ENCODE measurements at regions not wholly inside any gene's neighbourhood (a gene's known extent, or its start where the extent isn't known, plus 50 kb on each side); places are given as distances from the start of the nearest gene placed in this dataset.
"Not testable (repeated sequence)": the region's sequence is repeated elsewhere in the genome, so short reads cannot be mapped to it uniquely, and the experiment has no call there.

DNA sequence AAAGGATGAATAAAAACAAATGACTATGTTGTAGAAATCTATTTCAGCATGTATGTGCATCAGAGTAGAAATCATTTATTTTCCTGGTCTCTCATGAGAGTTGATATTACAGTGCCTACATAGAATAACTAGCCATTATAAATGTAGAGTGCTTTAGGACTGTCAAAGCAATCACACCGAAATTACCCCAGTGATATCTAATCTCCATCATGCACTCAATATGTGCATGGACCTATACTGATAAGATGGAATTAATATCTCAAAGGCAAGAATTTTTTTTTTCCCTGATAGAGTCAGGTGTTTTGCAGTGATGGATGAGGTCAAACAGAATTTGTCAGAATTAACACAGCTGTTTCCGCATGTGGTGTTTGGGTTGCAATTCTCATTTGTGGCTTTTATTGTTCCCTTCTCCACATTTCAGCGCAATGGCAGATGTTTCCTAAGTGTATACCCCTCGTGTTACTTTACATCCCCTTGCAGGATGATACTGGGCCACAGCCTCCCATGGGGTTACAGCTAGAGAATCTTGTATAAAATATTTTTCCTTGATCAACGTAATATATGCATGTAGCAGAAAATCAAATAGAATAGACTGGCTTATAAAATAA, 298.8 kb downstream of the RASEF start:
- no peak for TF ChIP-seq RAD21 (IDR thresholded peaks at IDR 0.05; ENCODE audit: low read depth)
- no peak for TF ChIP-seq EZH2phosphoT487 (IDR thresholded peaks at IDR 0.05; ENCODE audit: borderline replicate concordance)
- no peak for TF ChIP-seq SIN3A (IDR thresholded peaks at IDR 0.05; ENCODE audit: low read depth)
- no peak for TF ChIP-seq CBX3 (IDR thresholded peaks at IDR 0.05; ENCODE audit: low read depth)
- TF ChIP-seq EGR1 (IDR thresholded peaks at IDR 0.05; ENCODE audit: low read depth) = no peak
- TF ChIP-seq, protein P1, sequence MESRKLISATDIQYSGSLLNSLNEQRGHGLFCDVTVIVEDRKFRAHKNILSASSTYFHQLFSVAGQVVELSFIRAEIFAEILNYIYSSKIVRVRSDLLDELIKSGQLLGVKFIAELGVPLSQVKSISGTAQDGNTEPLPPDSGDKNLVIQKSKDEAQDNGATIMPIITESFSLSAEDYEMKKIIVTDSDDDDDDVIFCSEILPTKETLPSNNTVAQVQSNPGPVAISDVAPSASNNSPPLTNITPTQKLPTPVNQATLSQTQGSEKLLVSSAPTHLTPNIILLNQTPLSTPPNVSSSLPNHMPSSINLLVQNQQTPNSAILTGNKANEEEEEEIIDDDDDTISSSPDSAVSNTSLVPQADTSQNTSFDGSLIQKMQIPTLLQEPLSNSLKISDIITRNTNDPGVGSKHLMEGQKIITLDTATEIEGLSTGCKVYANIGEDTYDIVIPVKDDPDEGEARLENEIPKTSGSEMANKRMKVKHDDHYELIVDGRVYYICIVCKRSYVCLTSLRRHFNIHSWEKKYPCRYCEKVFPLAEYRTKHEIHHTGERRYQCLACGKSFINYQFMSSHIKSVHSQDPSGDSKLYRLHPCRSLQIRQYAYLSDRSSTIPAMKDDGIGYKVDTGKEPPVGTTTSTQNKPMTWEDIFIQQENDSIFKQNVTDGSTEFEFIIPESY (IDR thresholded peaks at IDR 0.05; ENCODE audit: extremely low read depth, insufficient replicate concordance, low read length) = no peak
- TF ChIP-seq SRF (IDR thresholded peaks at IDR 0.05; ENCODE audit: low read depth) = no peak
- H3K79me2 ChIP-seq (ENCODE audit: insufficient read depth, low read length) = no peaks in the 10 kb centered on the region
- ATAC-seq (no peak), DNase-seq (ENCODE audit: low read depth, low spot score) (no peak)
- H3K36me3 ChIP-seq (ENCODE audit: control insufficient read depth in 1 of 2, insufficient read depth in 2 of 2, low read length in 2 of 2) = no peaks in the 10 kb centered on the region
- H3K4me2 ChIP-seq (ENCODE audit: low read length) = no peak overlapping the region
- H3K9me2 ChIP-seq (ENCODE audit: insufficient read depth) = no peaks in the 10 kb centered on the region
- ChIA-PET POLR2A (no interaction called here), RAD21 (ENCODE audit: low non-redundant PET in 1 of 2, low total read pairs in 2 of 2, uncharacterized antibody in 2 of 2, unreplicated experiment in 2 of 2) (no interaction called here), CTCF (no interaction called here)
- H4K20me1 ChIP-seq (ENCODE audit: insufficient read depth) = no peaks in the 10 kb centered on the region
- BruUV-seq (replicated peaks) = no TSS peak
- H3K27ac ChIP-seq (ENCODE audit: low read depth, low read length) = no peak overlapping the region
- no peaks in the 10 kb centered on the region for H3K9me3 ChIP-seq (ENCODE audit: control insufficient read depth in 1 of 2, insufficient read depth in 1 of 2, low read depth in 1 of 2, low read length in 2 of 2)
- H3K4me1 ChIP-seq (ENCODE audit: control insufficient read depth in 1 of 2, insufficient read depth in 2 of 2, low read length in 2 of 2) = no peaks in the 10 kb centered on the region
- no peak overlapping the region for H2AFZ ChIP-seq (ENCODE audit: low read depth, low read length, poor library complexity, severe bottlenecking)
- no peak overlapping the region for H3K4me3 ChIP-seq (replicated peaks in 1 of 2; ENCODE audit: low read depth in 1 of 2, low read length in 2 of 2)
- intact Hi-C loops (cut with micrococcal nuclease) = no loop called here
- H3K27me3 ChIP-seq (ENCODE audit: insufficient read depth, low read length) = no peaks in the 10 kb centered on the region
- no peak overlapping the region for H3K9ac ChIP-seq (ENCODE audit: low read length)

DNA sequence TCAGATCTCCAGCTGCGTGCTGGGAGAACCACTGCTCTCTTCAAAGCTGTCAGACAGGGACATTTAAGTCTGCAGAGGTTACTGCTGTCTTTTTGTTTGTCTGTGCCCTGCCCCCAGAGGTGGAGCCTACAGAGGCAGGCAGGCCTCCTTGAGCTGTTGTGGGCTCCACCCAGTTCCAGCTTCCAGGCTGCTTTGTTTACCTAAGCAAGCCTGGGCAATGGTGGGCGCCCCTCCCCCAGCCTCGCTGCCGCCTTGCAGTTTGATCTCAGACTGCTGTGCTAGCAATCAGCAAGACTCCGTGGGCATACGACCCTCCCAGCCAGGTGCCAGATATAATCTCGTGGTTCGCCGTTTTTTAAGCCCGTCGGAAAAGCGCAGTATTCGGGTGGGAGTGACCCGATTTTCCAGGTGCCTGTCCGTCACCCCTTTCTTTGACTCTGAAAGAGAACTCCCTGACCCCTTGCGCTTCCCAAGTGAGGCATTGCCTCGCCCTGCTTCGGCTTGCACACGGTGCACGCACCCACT, 288.2 kb downstream of the RASEF start:
- H3K27ac ChIP-seq (ENCODE audit: low read depth, low read length); H3K4me2 ChIP-seq (ENCODE audit: low read length); H3K36me3 ChIP-seq (ENCODE audit: control insufficient read depth in 1 of 2, insufficient read depth in 2 of 2, low read length in 2 of 2); H3K79me2 ChIP-seq (ENCODE audit: insufficient read depth, low read length); BruUV-seq (replicated peaks); H3K9me3 ChIP-seq (ENCODE audit: control insufficient read depth in 1 of 2, insufficient read depth in 1 of 2, low read depth in 1 of 2, low read length in 2 of 2); RAD21 ChIA-PET (ENCODE audit: low non-redundant PET in 1 of 2, low total read pairs in 2 of 2, uncharacterized antibody in 2 of 2, unreplicated experiment in 2 of 2); H3K27me3 ChIP-seq (ENCODE audit: insufficient read depth, low read length); H3K9me2 ChIP-seq (ENCODE audit: insufficient read depth); H3K4me3 ChIP-seq (replicated peaks in 1 of 2; ENCODE audit: low read depth in 1 of 2, low read length in 2 of 2); POLR2A ChIA-PET; H3K4me1 ChIP-seq (ENCODE audit: control insufficient read depth in 1 of 2, insufficient read depth in 2 of 2, low read length in 2 of 2); H4K20me1 ChIP-seq (ENCODE audit: insufficient read depth); H2AFZ ChIP-seq (ENCODE audit: low read depth, low read length, poor library complexity, severe bottlenecking); intact Hi-C loops (cut with micrococcal nuclease); DNase-seq (ENCODE audit: low read depth, low spot score); ATAC-seq; CTCF ChIA-PET; H3K9ac ChIP-seq (ENCODE audit: low read length): not testable (repeated sequence)
